AG10803 (cell line): ENCODE measurements at regions not wholly inside any gene's neighbourhood (a gene's known extent, or its start where the extent isn't known, plus 50 kb on each side); places are given as distances from the start of the nearest gene placed in this dataset.

Experiments
- DNase-seq: peaks from one replicate; pipeline ENCODE4 v3.0.0; 2010; ENCODE audit warnings: low read depth
- H3K4me3 ChIP-seq: 2 replicates; pipeline ENCODE4 v1.5.1; 2011; ENCODE audit warnings: mild to moderate bottlenecking, low read length, control low read depth
- TF ChIP-seq, protein P1 (sequence below): conservative IDR thresholded peaks from 2 replicates; pipeline ENCODE4 v1.5.1; 2011; ENCODE audit warnings: mild to moderate bottlenecking, low read length, control low read depth, inconsistent platforms

DNA sequence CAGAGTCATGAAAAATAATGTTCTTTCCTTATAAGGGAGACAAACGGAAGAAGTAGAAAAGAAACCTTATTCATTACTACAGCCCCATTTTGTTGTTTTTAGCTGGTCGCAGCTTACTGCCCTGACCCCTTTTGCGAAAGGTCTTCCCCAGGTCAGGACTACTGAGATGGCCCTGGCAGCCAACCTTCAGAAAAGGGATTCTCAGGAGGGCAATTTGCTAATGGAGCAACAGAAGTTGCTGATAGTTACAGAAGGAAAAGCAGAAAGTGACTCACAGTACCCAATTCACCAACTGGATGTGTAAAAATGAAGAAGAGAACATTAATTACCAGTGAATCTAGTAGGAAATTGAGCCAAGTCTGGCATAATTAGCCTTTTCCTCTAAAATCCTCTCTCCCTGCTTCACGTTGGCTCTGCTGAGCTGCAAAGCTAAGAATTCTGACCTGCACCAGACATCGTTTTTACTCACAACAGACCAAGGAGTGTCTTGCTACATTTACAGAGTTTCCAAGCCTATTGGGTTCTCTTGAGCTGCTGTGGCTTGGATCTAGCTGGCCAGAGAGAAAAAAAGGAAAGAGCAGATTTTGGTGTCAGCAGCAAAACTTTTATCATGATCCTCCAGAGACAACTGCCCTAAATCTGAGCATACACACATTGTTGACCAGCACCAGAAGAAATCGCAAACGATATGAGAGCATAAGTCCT, 499.9 kb upstream of the FZD8 start:
- H3K4me3 ChIP-seq = no peak overlapping the region
- DNase-seq = peak; percentile 7
- TF ChIP-seq, protein P1, sequence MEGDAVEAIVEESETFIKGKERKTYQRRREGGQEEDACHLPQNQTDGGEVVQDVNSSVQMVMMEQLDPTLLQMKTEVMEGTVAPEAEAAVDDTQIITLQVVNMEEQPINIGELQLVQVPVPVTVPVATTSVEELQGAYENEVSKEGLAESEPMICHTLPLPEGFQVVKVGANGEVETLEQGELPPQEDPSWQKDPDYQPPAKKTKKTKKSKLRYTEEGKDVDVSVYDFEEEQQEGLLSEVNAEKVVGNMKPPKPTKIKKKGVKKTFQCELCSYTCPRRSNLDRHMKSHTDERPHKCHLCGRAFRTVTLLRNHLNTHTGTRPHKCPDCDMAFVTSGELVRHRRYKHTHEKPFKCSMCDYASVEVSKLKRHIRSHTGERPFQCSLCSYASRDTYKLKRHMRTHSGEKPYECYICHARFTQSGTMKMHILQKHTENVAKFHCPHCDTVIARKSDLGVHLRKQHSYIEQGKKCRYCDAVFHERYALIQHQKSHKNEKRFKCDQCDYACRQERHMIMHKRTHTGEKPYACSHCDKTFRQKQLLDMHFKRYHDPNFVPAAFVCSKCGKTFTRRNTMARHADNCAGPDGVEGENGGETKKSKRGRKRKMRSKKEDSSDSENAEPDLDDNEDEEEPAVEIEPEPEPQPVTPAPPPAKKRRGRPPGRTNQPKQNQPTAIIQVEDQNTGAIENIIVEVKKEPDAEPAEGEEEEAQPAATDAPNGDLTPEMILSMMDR = no peak

DNA sequence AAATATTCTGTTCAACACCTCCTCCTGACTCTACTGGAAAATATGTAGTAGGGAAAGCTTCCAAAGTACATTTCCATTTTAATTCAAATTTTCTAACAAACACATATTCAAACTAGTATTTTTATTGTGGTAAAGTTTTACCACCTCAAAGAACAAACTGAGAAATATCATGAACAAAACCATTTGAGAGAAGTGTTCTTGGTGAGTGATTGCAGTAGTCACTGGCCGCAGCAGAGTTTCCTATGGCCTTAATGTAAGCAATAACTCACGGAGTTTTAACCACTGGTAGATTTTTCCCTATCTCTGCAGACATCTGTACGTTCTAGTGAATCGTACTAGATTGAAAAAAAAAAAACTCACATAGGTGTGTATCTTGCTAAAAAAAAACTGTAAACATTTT, 487.0 kb upstream of the FZD8 start:
- no peak for DNase-seq
- TF ChIP-seq, protein P1 = no peak
- H3K4me3 ChIP-seq = no peak overlapping the region

DNA sequence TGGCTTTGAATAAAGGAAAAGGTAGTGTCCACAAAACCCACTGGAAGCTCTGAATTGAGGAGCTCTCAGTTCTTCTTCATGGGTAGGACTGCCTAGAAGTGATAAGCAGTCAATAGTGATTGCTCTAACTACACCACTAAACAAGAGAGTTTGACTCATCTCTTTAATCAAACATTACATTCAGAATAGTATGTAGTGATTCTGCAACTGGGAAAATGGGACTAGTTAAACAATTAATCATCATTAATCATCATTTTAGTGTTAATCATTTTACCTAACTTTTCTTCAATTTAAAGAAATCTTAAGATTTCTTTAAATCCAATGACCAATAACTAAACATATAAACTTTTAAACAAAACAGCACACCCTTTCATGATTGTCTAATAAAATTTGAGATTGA, 484.0 kb upstream of the FZD8 start:
- TF ChIP-seq, protein P1 = no peak

DNA sequence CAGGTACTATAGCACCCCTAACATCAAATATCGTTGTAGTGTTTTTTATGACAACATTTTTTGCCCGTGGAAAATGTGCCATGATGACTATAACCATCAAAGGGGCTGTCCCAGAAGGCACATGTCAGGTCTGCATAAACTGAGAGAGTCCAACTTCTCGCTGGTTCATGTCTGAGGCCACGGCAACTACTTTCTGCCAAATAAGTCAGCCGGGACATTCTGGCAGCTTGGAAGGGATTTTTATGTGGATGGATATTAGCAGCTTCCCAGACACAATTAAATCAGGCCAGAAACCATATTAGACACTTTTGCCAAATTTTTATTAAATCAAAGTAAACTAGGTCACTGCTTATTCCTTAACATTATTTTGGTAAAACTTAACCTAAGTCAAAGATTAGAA, 477.4 kb upstream of the FZD8 start:
- TF ChIP-seq, protein P1 = no peak
- no peak overlapping the region for H3K4me3 ChIP-seq
- DNase-seq = no peak

More for the DNA sequence above, 484.0 kb upstream of the FZD8 start:
- H3K4me3 ChIP-seq = no peak overlapping the region
- DNase-seq = no peak

DNA sequence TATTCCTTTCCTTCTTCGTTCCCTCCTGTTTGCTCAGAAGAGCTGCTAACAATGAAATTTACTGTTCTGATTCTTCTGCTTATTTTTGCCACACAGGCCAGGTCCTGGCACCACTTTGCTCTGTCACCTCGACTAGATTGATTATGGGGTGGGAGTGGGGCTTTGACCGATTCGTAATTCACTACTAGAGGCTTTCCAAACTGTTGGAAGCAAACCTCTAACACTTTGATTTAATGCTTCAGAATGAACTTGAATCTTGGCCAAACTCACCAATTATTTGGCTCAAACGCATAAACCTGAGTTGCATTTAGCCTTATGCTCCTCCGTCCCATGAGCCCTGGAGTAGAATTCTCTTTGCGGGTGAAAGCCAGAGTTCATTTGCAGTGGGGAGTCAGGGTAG, 476.2 kb upstream of the FZD8 start:
- no peak for DNase-seq
- H3K4me3 ChIP-seq = no peak overlapping the region
- TF ChIP-seq, protein P1 = no peak

DNA sequence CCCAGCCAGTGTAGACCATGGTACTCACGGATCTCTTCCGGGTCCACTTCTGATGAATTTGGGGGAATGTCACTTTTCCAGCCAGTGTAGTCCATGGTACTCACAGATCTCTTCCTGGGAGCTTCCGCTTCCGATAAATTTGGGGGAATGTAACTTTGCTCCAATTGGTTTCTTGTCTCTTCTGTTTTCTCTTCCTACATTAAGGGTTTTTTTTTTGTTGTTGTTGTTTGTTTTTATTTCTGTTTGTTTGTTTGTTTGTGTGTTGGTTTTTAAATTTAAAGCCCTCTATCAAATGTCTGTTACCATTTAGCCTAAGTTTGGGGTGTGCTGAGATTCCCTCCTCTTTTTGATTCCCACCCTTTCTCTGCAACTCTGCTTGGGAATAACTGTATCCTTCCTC, 475.8 kb upstream of the FZD8 start:
- TF ChIP-seq, protein P1 = no peak
- no peak for DNase-seq
- H3K4me3 ChIP-seq = no peak overlapping the region

DNA sequence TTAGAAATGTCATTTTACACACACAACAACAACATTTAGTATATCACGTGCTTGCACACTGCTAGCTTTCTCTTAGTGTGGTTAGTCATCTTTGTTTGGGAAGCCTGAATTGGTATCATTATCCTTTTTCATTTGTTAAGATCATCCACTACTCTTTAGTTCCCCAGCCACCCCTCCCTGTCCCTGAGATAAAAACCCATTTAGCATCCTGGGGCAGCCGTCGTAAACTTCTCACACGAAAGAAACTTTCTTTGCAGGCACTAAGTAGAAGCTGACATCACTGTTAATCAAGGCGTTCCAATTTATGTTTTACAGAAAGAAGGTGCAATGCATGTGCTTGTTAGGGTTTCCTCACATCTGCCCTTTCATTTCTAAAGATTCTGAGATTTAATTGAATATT, 475.1 kb upstream of the FZD8 start:
- no peak for DNase-seq
- TF ChIP-seq, protein P1 = no peak
- no peak overlapping the region for H3K4me3 ChIP-seq
